ENCODE measurements at regions not wholly inside any gene's neighbourhood (a gene's known extent, or its start where the extent isn't known, plus 50 kb on each side); places are given as distances from the start of the nearest gene placed in this dataset.

GRCh38 chr10:84890706-84891105 lies 562.3 kb downstream of the CCSER2 start:
- no peak for TF ChIP-seq CTCF (IDR thresholded peaks at IDR 0.05; ENCODE audit: insufficient read depth, low read length, poor library complexity, severe bottlenecking)
- TF ChIP-seq EZH2phosphoT487 (conservative IDR thresholded peaks at IDR 0.05; ENCODE audit: low read length) = no peak
